SK-MEL-5 (cell line): ENCODE measurements at regions not wholly inside any gene's neighbourhood (a gene's known extent, or its start where the extent isn't known, plus 50 kb on each side); places are given as distances from the start of the nearest gene placed in this dataset.

Source experiments
- DNase-seq: peaks from one replicate; pipeline ENCODE4 v3.0.0-alpha.2; 2016; ENCODE audit warnings: low read depth, low spot score
- in situ Hi-C: cut with HindIII; loops from 2 replicates; pipeline ENCODE4 v1.10.0; 2016; ENCODE audit warnings: low sequenced_read_pairs, high pct_unique_total_duplicates, low pct_unique_long_range_greater_than_20kb

- in situ Hi-C loops = no loop called here
- DNase-seq = no peak
These were observed 216.7 kb downstream of the NUAK1 start for GRCh38 chr12:105921872-105922669.

- in situ Hi-C loops = no loop called here
- no peak for DNase-seq
These were observed 216.1 kb downstream of the NUAK1 start for GRCh38 chr12:105922670-105923102.

GRCh38 chr12:105924526-105925208 is 214.1 kb downstream of the NUAK1 start:
- DNase-seq = no peak
- in situ Hi-C loops = no loop called here

- in situ Hi-C loops = no loop called here
- DNase-seq = no peak
These were observed 211.2 kb downstream of the NUAK1 start for GRCh38 chr12:105927564-105927963.

GRCh38 chr12:105928436-105928835 is 210.3 kb downstream of the NUAK1 start:
- in situ Hi-C loops = no loop called here
- DNase-seq = no peak

GRCh38 chr12:105929192-105929591 is 209.6 kb downstream of the NUAK1 start:
- DNase-seq = no peak
- in situ Hi-C loops = no loop called here

- no peak for DNase-seq
- in situ Hi-C loops = no loop called here
These were observed 207.9 kb downstream of the NUAK1 start for GRCh38 chr12:105930557-105931503.

GRCh38 chr12:105931762-105932570 is 206.8 kb downstream of the NUAK1 start:
- no peak for DNase-seq
- in situ Hi-C loops = no loop called here

GRCh38 chr12:105933671-105934665 is 204.8 kb downstream of the NUAK1 start:
- DNase-seq = no peak
- in situ Hi-C loops = no loop called here

- no peak for DNase-seq
- in situ Hi-C loops = no loop called here
These were observed 203.6 kb downstream of the NUAK1 start for GRCh38 chr12:105935106-105935505.

GRCh38 chr12:105935981-105936380 is 202.8 kb downstream of the NUAK1 start:
- no peak for DNase-seq
- in situ Hi-C loops = no loop called here

GRCh38 chr12:105936496-105936895 is 202.3 kb downstream of the NUAK1 start:
- no peak for DNase-seq
- in situ Hi-C loops = no loop called here

- no peak for DNase-seq
- in situ Hi-C loops = no loop called here
These were observed 201.7 kb downstream of the NUAK1 start for GRCh38 chr12:105937009-105937408.

- in situ Hi-C loops = no loop called here
- DNase-seq = no peak
These were observed 199.5 kb downstream of the NUAK1 start for GRCh38 chr12:105939181-105939721.

GRCh38 chr12:105942281-105942680 is 196.5 kb downstream of the NUAK1 start:
- in situ Hi-C loops = no loop called here
- no peak for DNase-seq

- DNase-seq = no peak
- in situ Hi-C loops = no loop called here
These were observed 195.2 kb downstream of the NUAK1 start for GRCh38 chr12:105943525-105943924.
